ENCODE measurements at regions not wholly inside any gene's neighbourhood (a gene's known extent, or its start where the extent isn't known, plus 50 kb on each side); places are given as distances from the start of the nearest gene placed in this dataset.

GRCh38 chr15:100824211-100824610, 55.4 kb upstream of the ALDH1A3 start:
- TF ChIP-seq CTCF (IDR thresholded peaks at IDR 0.05) (no peak), POLR2A (IDR thresholded peaks at IDR 0.05) (no peak)
- no peaks in the 10 kb centered on the region for H3K36me3 ChIP-seq
- H3K27ac ChIP-seq = no peak overlapping the region
- DNase-seq (no peak), ATAC-seq (no peak)
- intact Hi-C loops (cut with DNase I) = no loop called here
- no peaks in the 10 kb centered on the region for H3K4me1 ChIP-seq
- WGBS (ENCODE audit: insufficient coverage, low coverage, low lambda C conversion rate, missing lambda C conversion rate) = 38% methylated on average over 5 of the region's 5 CpGs
- H3K9me3 ChIP-seq = no peaks in the 10 kb centered on the region
- no peak overlapping the region for H3K4me3 ChIP-seq
- no peaks in the 10 kb centered on the region for H3K27me3 ChIP-seq

- TF ChIP-seq POLR2A (IDR thresholded peaks at IDR 0.05) = no peak
- no peak for TF ChIP-seq CTCF (IDR thresholded peaks at IDR 0.05)
- Histone ChIP-seq H3K4me3 (no peak overlapping the region), H3K36me3 (no peaks in the 10 kb centered on the region), H3K4me1 (no peaks in the 10 kb centered on the region), H3K9me3 (no peaks in the 10 kb centered on the region), H3K27ac (no peak overlapping the region), H3K27me3 (no peaks in the 10 kb centered on the region)
- WGBS (ENCODE audit: insufficient coverage, low coverage, low lambda C conversion rate, missing lambda C conversion rate) = 41% methylated on average over 1 of the region's 1 CpG
- DNase-seq = no peak
- intact Hi-C loops (cut with DNase I) = no loop called here
- no peak for ATAC-seq
These were observed 50.2 kb upstream of the ALDH1A3 start for GRCh38 chr15:100829457-100829856.
